Neuronal stem cell (in vitro differentiated cells): ENCODE measurements at regions not wholly inside any gene's neighbourhood (a gene's known extent, or its start where the extent isn't known, plus 50 kb on each side); places are given as distances from the start of the nearest gene placed in this dataset.
"Not testable (repeated sequence)": the region's sequence is repeated elsewhere in the genome, so short reads cannot be mapped to it uniquely, and the experiment has no call there.

Experiments used
- DNase-seq: peaks from one replicate; pipeline ENCODE4 v3.0.0-alpha.2; 2013; ENCODE audit warnings: low spot score
- H2AFZ ChIP-seq: one replicate; pipeline ENCODE4 v1.6.1; 2013; ENCODE audit warnings: mild to moderate bottlenecking, low read length, inconsistent platforms
- H2AK5ac ChIP-seq: 2 replicates; pipeline ENCODE4 v1.6.1; 2013; ENCODE audit warnings: low read depth, mild to moderate bottlenecking, inconsistent platforms, low read length, moderate library complexity, mixed read lengths
- H2BK120ac ChIP-seq: 2 replicates; pipeline ENCODE4 v1.6.1; 2013; ENCODE audit warnings: low read depth, mild to moderate bottlenecking, inconsistent platforms, low read length, moderate library complexity, mixed read lengths
- H2BK12ac ChIP-seq: one replicate; pipeline ENCODE4 v1.6.1; 2013; ENCODE audit warnings: low read length, inconsistent platforms
- H2BK15ac ChIP-seq: 2 replicates; pipeline ENCODE4 v1.6.1; 2013; ENCODE audit warnings: mild to moderate bottlenecking, low read length, inconsistent platforms, mixed read lengths
- H2BK5ac ChIP-seq: one replicate; pipeline ENCODE4 v1.6.1; 2013; ENCODE audit warnings: inconsistent platforms, mild to moderate bottlenecking, low read length, moderate library complexity
- H3K14ac ChIP-seq: one replicate; pipeline ENCODE4 v1.6.1; 2013; ENCODE audit warnings: low read length, inconsistent platforms
- H3K18ac ChIP-seq: 2 replicates; pipeline ENCODE4 v1.6.1; 2013; ENCODE audit warnings: low read length, inconsistent platforms
- H3K23ac ChIP-seq: 2 replicates; pipeline ENCODE4 v1.6.1; 2013; ENCODE audit warnings: low read depth, mild to moderate bottlenecking, mixed read lengths, low read length, inconsistent platforms; ENCODE audit not compliant: poor library complexity
- H3K27ac ChIP-seq: replicated peaks from 3 replicates; pipeline ENCODE4 v1.5.1; 2013; ENCODE audit warnings: low read length, inconsistent platforms
- H3K27me3 ChIP-seq, 3 experiments: 2 replicates each; pipeline ENCODE4 v1.6.1; 2013; ENCODE audit warnings: low read length in 3 of 3, mild to moderate bottlenecking in 2 of 3, inconsistent platforms in 1 of 3, low read depth in 1 of 3, mixed read lengths in 1 of 3, moderate library complexity in 1 of 3; ENCODE audit not compliant: control insufficient read depth in 3 of 3, insufficient read depth in 3 of 3
- H3K36me3 ChIP-seq, 2 donors: replicated peaks in 1 of 2; 2 replicates each; pipeline ENCODE4 v1.6.1; 2013; ENCODE audit warnings: low read length in 2 of 2; ENCODE audit not compliant: control insufficient read depth in 2 of 2, insufficient read depth in 2 of 2
- H3K4ac ChIP-seq: 2 replicates; pipeline ENCODE4 v1.6.1; 2013; ENCODE audit warnings: inconsistent platforms, mild to moderate bottlenecking, low read length, moderate library complexity
- H3K4me1 ChIP-seq, 2 donors: 1 replicate in 1 of 2; 2 replicates in 1 of 2; pipeline ENCODE4 v1.6.1; 2013; ENCODE audit warnings: low read length in 2 of 2, low read depth in 1 of 2; ENCODE audit not compliant: control insufficient read depth in 2 of 2, insufficient read depth in 1 of 2
- H3K4me2 ChIP-seq: one replicate; pipeline ENCODE4 v1.6.1; 2013; ENCODE audit warnings: mild to moderate bottlenecking, low read length, inconsistent platforms; ENCODE audit not compliant: insufficient read depth, poor library complexity, severe bottlenecking
- H3K4me3 ChIP-seq, 2 donors: 2 replicates each; pipeline ENCODE4 v1.5.1; 2013; ENCODE audit warnings: low read length in 2 of 2, mild to moderate bottlenecking in 2 of 2, inconsistent platforms in 1 of 2, moderate library complexity in 1 of 2
- H3K79me1 ChIP-seq: one replicate; pipeline ENCODE4 v1.6.1; 2013; ENCODE audit warnings: low read depth, mild to moderate bottlenecking, inconsistent platforms, low read length, moderate library complexity
- H3K9ac ChIP-seq: one replicate; pipeline ENCODE4 v1.6.1; 2013; ENCODE audit warnings: mild to moderate bottlenecking, low read depth, low read length, inconsistent platforms; ENCODE audit not compliant: poor library complexity
- H3K9me3 ChIP-seq, 2 donors: replicated peaks in 1 of 2; 2 replicates each; pipeline versions ENCODE3 to v1.6.1; 2013; ENCODE audit warnings: low read length in 2 of 2, mild to moderate bottlenecking in 2 of 2, inconsistent platforms in 1 of 2, low read depth in 1 of 2, mixed read lengths in 1 of 2, moderate library complexity in 1 of 2; ENCODE audit not compliant: control insufficient read depth in 2 of 2, insufficient read depth in 1 of 2
- H4K8ac ChIP-seq: one replicate; pipeline ENCODE4 v1.6.1; 2013; ENCODE audit warnings: low read depth, mild to moderate bottlenecking, inconsistent platforms, low read length, moderate library complexity
- H4K91ac ChIP-seq: one replicate; pipeline ENCODE4 v1.6.1; 2013; ENCODE audit warnings: low read length, low read depth, mild to moderate bottlenecking, inconsistent platforms; ENCODE audit not compliant: poor library complexity
- WGBS, 2 donors: extraction: QIAGEN DNeasy Blood & Tissue Kit; methylation state at CpG; one replicate each; pipeline ENCODE4 v1.1.7; 2013; ENCODE audit warnings: missing lambda C conversion rate in 2 of 2, mixed read lengths in 1 of 2; ENCODE audit not compliant: insufficient read length in 2 of 2, insufficient replicate concordance in 1 of 2; ENCODE audit errors: extremely low coverage in 2 of 2; 5-methylcytosine and 5-hydroxymethylcytosine counted together

DNA sequence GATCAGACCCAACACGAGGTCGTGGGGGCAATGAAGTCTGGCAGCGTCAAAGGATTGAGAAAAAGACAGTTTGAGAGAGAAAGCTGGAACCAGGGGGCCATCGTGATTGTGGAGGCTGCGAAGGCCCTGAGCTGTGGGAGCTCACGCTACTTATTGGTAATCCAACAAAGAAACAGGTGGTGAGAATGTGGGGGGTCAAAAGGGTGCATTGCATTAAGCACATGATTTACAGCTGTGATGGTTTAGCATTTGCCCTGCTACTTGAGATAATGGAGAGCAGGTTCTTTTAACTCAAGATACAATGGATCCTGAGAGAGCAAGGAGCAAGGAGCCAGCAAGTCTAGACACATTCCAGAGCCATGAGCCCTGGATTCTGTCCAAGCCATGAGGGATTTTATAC lies 276.8 kb upstream of the RRP15 start:
- H2BK15ac ChIP-seq, H3K23ac ChIP-seq: not testable (repeated sequence)
- H3K27ac ChIP-seq, result peak overlapping the region; percentile 36

GRCh38 chr1:218015106-218015505 lies 270.0 kb upstream of the RRP15 start:
- H3K27me3 ChIP-seq, H3K4ac ChIP-seq, H3K14ac ChIP-seq, H3K79me1 ChIP-seq, H3K18ac ChIP-seq, H2BK5ac ChIP-seq, H3K9ac ChIP-seq, H2AFZ ChIP-seq, H4K8ac ChIP-seq, H3K23ac ChIP-seq, H3K4me3 ChIP-seq, H2BK12ac ChIP-seq, H2BK15ac ChIP-seq, H4K91ac ChIP-seq, H3K27ac ChIP-seq, H3K4me1 ChIP-seq, H2BK120ac ChIP-seq, H3K9me3 ChIP-seq, H2AK5ac ChIP-seq, DNase-seq, H3K36me3 ChIP-seq, H3K4me2 ChIP-seq: not testable (repeated sequence)
- WGBS, 2 donors, result no CpG with 5 or more reads among the region's 8 CpGs

More for the DNA sequence above, 276.8 kb upstream of the RRP15 start:
- not testable (repeated sequence) for H2BK120ac ChIP-seq, H3K4me1 ChIP-seq, H3K4me2 ChIP-seq, H2BK12ac ChIP-seq, DNase-seq, H4K8ac ChIP-seq, H3K36me3 ChIP-seq, H3K27me3 ChIP-seq, H3K4ac ChIP-seq, H2AFZ ChIP-seq, H3K9ac ChIP-seq, H3K9me3 ChIP-seq, H4K91ac ChIP-seq, H2AK5ac ChIP-seq, H3K79me1 ChIP-seq, H3K4me3 ChIP-seq, H2BK5ac ChIP-seq, H3K18ac ChIP-seq, H3K14ac ChIP-seq
- WGBS, 2 donors, result no CpG with 5 or more reads among the region's 6 CpGs

GRCh38 chr1:218024211-218024720 lies 260.8 kb upstream of the RRP15 start:
- no peak overlapping the region for H3K4ac ChIP-seq
- H2BK5ac ChIP-seq, result no peak overlapping the region
- no CpG with 5 or more reads among the region's 2 CpGs for WGBS, 2 donors
- no peak overlapping the region for H2AK5ac ChIP-seq
- no peak overlapping the region for H4K8ac ChIP-seq
- peaks cover 0 to 4% of the 10 kb centered on the region in 2 donors for H3K4me1 ChIP-seq
- H3K79me1 ChIP-seq, result no peaks in the 10 kb centered on the region
- DNase-seq, result no peak
- no peak overlapping the region for H3K4me3 ChIP-seq
- H3K9me3 ChIP-seq, result peaks cover 0 to 3% of the 10 kb centered on the region in 2 donors
- H2BK12ac ChIP-seq, result no peak overlapping the region
- no peak overlapping the region for H3K4me2 ChIP-seq
- H2AFZ ChIP-seq, result no peak overlapping the region
- H3K23ac ChIP-seq, result no peak overlapping the region
- H4K91ac ChIP-seq, result no peak overlapping the region
- no peaks in the 10 kb centered on the region for H3K27me3 ChIP-seq
- H3K18ac ChIP-seq, result no peak overlapping the region
- H2BK15ac ChIP-seq, result no peak overlapping the region
- no peak overlapping the region for H3K9ac ChIP-seq
- H3K36me3 ChIP-seq, result no peaks in the 10 kb centered on the region
- no peak overlapping the region for H2BK120ac ChIP-seq
- no peak overlapping the region for H3K14ac ChIP-seq
- no peak overlapping the region for H3K27ac ChIP-seq

DNA sequence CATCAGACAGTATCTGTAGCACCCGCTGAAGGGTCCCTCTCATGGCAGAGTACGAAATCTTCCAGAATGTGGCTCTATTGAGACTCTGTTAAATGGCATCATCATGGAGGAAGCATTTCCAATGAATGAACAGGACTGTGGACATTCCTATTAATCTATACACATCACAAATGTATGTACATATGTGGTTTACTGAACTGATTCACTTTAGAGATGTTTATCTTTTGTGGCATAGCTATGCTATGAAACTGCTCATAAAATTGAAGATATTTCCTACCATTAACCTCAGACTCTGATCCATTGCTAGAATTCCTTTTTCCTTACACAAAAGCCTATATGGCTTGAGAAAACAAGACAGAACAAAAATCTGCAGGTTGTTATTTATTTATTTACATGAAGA lies 259.6 kb upstream of the RRP15 start:
- peaks cover 0 to 3% of the 10 kb centered on the region in 2 donors for H3K9me3 ChIP-seq
- no peaks in the 10 kb centered on the region for H3K27me3 ChIP-seq
- H3K4me2 ChIP-seq, result no peak overlapping the region
- H2BK5ac ChIP-seq, result no peak overlapping the region
- H2AK5ac ChIP-seq, result no peak overlapping the region
- no peak overlapping the region for H3K4ac ChIP-seq
- no peak overlapping the region for H4K91ac ChIP-seq
- no CpG with 5 or more reads among the region's 2 CpGs for WGBS, 2 donors
- no peak overlapping the region for H2BK15ac ChIP-seq
- no peaks in the 10 kb centered on the region for H3K36me3 ChIP-seq
- H3K27ac ChIP-seq, result no peak overlapping the region
- no peak overlapping the region for H3K23ac ChIP-seq
- no peak overlapping the region for H2AFZ ChIP-seq
- H2BK120ac ChIP-seq, result no peak overlapping the region
- no peak overlapping the region for H2BK12ac ChIP-seq
- H3K4me1 ChIP-seq, result peaks cover 2 to 4% of the 10 kb centered on the region in 2 donors
- no peak overlapping the region for H3K14ac ChIP-seq
- no peak overlapping the region for H3K18ac ChIP-seq
- no peaks in the 10 kb centered on the region for H3K79me1 ChIP-seq
- H3K4me3 ChIP-seq, result no peak overlapping the region
- H3K9ac ChIP-seq, result no peak overlapping the region
- DNase-seq, result no peak
- H4K8ac ChIP-seq, result no peak overlapping the region
